ENCODE measurements at regions not wholly inside any gene's neighbourhood (a gene's known extent, or its start where the extent isn't known, plus 50 kb on each side); places are given as distances from the start of the nearest gene placed in this dataset.

DNA sequence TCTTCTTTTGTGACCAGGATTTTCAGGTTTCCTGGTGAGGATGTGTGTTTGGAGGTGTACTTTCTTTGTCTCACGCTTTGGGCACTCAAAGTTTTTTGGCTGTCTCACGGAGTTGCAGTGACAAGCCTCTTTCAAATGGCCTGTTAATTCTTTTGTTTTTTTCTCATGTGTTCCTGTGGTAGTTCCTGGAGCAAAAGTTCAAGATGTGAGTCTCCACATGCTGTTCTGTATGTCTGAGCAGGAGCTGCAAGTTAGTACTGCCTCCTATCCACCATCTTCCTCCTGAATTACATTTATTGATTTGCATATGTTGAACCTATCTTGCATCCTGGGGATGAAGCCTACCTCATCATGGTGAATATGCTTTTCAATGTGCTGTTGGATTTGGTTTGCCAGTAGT lies 118.5 kb downstream of the VSIG4 start:
- TF ChIP-seq, protein P1, sequence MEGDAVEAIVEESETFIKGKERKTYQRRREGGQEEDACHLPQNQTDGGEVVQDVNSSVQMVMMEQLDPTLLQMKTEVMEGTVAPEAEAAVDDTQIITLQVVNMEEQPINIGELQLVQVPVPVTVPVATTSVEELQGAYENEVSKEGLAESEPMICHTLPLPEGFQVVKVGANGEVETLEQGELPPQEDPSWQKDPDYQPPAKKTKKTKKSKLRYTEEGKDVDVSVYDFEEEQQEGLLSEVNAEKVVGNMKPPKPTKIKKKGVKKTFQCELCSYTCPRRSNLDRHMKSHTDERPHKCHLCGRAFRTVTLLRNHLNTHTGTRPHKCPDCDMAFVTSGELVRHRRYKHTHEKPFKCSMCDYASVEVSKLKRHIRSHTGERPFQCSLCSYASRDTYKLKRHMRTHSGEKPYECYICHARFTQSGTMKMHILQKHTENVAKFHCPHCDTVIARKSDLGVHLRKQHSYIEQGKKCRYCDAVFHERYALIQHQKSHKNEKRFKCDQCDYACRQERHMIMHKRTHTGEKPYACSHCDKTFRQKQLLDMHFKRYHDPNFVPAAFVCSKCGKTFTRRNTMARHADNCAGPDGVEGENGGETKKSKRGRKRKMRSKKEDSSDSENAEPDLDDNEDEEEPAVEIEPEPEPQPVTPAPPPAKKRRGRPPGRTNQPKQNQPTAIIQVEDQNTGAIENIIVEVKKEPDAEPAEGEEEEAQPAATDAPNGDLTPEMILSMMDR (conservative IDR thresholded peaks at IDR 0.05), result no peak
- no peak for TF ChIP-seq EZH2 (IDR thresholded peaks at IDR 0.05; ENCODE audit: low read depth)

Data from PC-9 (cell line).